ENCODE measurements at regions not wholly inside any gene's neighbourhood (a gene's known extent, or its start where the extent isn't known, plus 50 kb on each side); places are given as distances from the start of the nearest gene placed in this dataset.

DNA sequence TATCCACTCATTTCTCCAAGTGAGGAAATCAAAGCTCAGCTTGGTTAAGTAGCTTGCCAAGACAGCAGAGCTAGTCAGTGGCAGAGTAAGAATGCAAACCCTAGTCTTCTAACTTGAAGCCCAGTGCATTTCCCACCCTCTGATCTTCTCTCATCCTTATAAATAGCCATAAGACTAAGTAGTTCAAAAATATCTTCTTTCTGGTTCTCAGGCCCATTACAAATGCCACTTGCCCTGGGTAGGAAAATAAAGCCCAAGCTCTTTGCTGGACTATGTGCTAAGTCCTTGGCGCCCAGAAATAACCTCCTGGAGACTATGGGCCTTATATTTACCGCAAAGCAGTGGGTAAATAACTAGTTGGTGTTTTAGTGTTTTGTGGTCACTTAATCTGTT, 505.8 kb downstream of the PLPP3 start:
- H3K27me3 Mint-ChIP-seq (ENCODE audit: low read depth) = no peaks in the 10 kb centered on the region; the same call in 1 of the 2 replicates
- Histone ChIP-seq H4K91ac (ENCODE audit: insufficient read length, low read depth, low read length) (no peak overlapping the region), H2BK15ac (ENCODE audit: low read depth, low read length) (no peak overlapping the region), H2AFZ (ENCODE audit: low read length) (no peak overlapping the region), H3K4me2 (ENCODE audit: insufficient read depth, insufficient read length, low read length) (no peak overlapping the region), H3K23me2 (ENCODE audit: insufficient read length, low read depth, low read length, poor library complexity, severe bottlenecking) (no peaks in the 10 kb centered on the region), H2BK120ac (ENCODE audit: low read depth, low read length, poor library complexity, severe bottlenecking) (no peak overlapping the region), H3K27me3 (ENCODE audit: insufficient read depth, low read length) (no peaks in the 10 kb centered on the region), H3K4me1 (ENCODE audit: insufficient read depth, low read length) (no peaks in the 10 kb centered on the region), H3K79me1 (ENCODE audit: insufficient read depth, low read depth, low read length, poor library complexity, severe bottlenecking) (no peaks in the 10 kb centered on the region), H4K8ac (replicated peaks; ENCODE audit: insufficient read length, low read depth, low read length) (no peak overlapping the region), H3K27ac (ENCODE audit: insufficient read length, low read depth, low read length) (no peak overlapping the region), H4K20me1 (ENCODE audit: control insufficient read depth, insufficient read depth, insufficient read length) (no peaks in the 10 kb centered on the region), H3T11ph (ENCODE audit: low read length) (no peak overlapping the region), H3K18ac (ENCODE audit: insufficient read length, low read depth, low read length) (no peak overlapping the region), H3K4ac (ENCODE audit: low read depth, low read length) (no peak overlapping the region), H3K9me3 (ENCODE audit: control insufficient read depth, low read depth, low read length) (no peaks in the 10 kb centered on the region), H3K14ac (ENCODE audit: insufficient read depth, low read length) (no peak overlapping the region), H2BK5ac (ENCODE audit: insufficient read length, low read length) (no peak overlapping the region), H2AK5ac (ENCODE audit: insufficient read length, low read length) (no peak overlapping the region), H2BK12ac (ENCODE audit: insufficient read length, low read depth, low read length) (no peak overlapping the region), H2BK20ac (ENCODE audit: low read depth, low read length, poor library complexity, severe bottlenecking) (no peak overlapping the region), H3K9ac (ENCODE audit: extremely low read depth, insufficient read length, low read length) (no peak overlapping the region), H4K5ac (ENCODE audit: insufficient read length, low read depth, low read length) (no peak overlapping the region), H3K56ac (ENCODE audit: insufficient read length, low read depth, low read length) (no peak overlapping the region), H3K79me2 (ENCODE audit: insufficient read depth, low read length) (no peaks in the 10 kb centered on the region), H3K23ac (ENCODE audit: insufficient read length, low read depth, low read length) (no peak overlapping the region)
- H3K27ac Mint-ChIP-seq = no peak overlapping the region; a peak in 1 of 7 replicates
- DNase-seq = no peak
- no peak for TF ChIP-seq CTCF (conservative IDR thresholded peaks at IDR 0.05)
- no peaks in the 10 kb centered on the region for H3K4me1 Mint-ChIP-seq
- no peak overlapping the region for H3K4me3 Mint-ChIP-seq
- no peaks in the 10 kb centered on the region; a peak in 1 of 7 replicates for H3K36me3 Mint-ChIP-seq (ENCODE audit: insufficient read depth in 1 of 3, low read depth in 3 of 3)
- WGBS (ENCODE audit: extremely low coverage, insufficient read length, low lambda C conversion rate) = no CpG with 5 or more reads among the region's 2 CpGs
- H3K9me3 Mint-ChIP-seq = no peaks in the 10 kb centered on the region

Measured in H9 (cell line).